ENCODE measurements at regions not wholly inside any gene's neighbourhood (a gene's known extent, or its start where the extent isn't known, plus 50 kb on each side); places are given as distances from the start of the nearest gene placed in this dataset.

DNA sequence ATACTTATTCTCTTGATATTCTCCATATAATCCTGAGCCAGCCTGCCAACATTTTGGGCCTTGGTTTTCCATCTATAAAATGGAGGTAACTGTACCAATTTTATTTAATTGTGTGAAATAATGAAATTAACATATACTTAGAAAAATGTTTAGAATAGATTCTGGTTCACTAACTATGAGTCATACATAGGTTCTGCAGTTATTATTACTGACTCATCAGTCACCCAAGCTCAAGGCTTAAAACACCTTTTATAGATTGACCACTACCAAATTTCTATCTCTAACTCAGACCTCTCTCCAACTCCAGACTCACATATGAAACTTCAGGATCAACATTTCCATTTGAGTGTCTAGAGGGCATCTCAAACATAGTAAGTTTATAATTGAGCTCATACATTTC lies 1277.2 kb upstream of the GJE1 start:
- TF ChIP-seq, protein P1, sequence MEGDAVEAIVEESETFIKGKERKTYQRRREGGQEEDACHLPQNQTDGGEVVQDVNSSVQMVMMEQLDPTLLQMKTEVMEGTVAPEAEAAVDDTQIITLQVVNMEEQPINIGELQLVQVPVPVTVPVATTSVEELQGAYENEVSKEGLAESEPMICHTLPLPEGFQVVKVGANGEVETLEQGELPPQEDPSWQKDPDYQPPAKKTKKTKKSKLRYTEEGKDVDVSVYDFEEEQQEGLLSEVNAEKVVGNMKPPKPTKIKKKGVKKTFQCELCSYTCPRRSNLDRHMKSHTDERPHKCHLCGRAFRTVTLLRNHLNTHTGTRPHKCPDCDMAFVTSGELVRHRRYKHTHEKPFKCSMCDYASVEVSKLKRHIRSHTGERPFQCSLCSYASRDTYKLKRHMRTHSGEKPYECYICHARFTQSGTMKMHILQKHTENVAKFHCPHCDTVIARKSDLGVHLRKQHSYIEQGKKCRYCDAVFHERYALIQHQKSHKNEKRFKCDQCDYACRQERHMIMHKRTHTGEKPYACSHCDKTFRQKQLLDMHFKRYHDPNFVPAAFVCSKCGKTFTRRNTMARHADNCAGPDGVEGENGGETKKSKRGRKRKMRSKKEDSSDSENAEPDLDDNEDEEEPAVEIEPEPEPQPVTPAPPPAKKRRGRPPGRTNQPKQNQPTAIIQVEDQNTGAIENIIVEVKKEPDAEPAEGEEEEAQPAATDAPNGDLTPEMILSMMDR (conservative IDR thresholded peaks at IDR 0.05 in 1 of 2, IDR thresholded peaks at IDR 0.05 in 1 of 2; ENCODE audit: extremely low read depth in 1 of 2, insufficient read depth in 1 of 2, low read depth in 1 of 2, low read length in 2 of 2), result no peak
- no peak for TF ChIP-seq EZH2 (IDR thresholded peaks at IDR 0.05; ENCODE audit: borderline replicate concordance, low read length)

All from mammary epithelial cell (primary cell).